Gastroesophageal sphincter (tissue), 4 donors: ENCODE measurements at regions not wholly inside any gene's neighbourhood (a gene's known extent, or its start where the extent isn't known, plus 50 kb on each side); places are given as distances from the start of the nearest gene placed in this dataset.

Experiments
- ATAC-seq: fragments of 150-250 bp; one replicate; pipeline ENCODE4 v1.9.1; 2016; ENCODE audit warnings: mild to moderate bottlenecking, moderate library complexity
- H3K27ac ChIP-seq, 4 donors: fragments of 200-600 bp; sonication (generic) in 3 of 4; 1 replicate in 3 of 4; 2 replicates in 1 of 4; pipeline ENCODE4 v1.5.1; 2016 to 2019
- H3K27me3 ChIP-seq: fragments of 200-600 bp; sonication (generic); one replicate; pipeline ENCODE4 v1.5.1; 2019
- H3K36me3 ChIP-seq, 2 donors: fragments of 200-600 bp; sonication (generic); one replicate each; pipeline ENCODE4 v1.5.1; 2019; ENCODE audit warnings: control low read depth in 1 of 2
- H3K4me1 ChIP-seq, 3 donors: fragments of 200-600 bp; sonication (generic); 1 replicate in 2 of 3; 2 replicates in 1 of 3; pipeline ENCODE4 v1.5.1; 2016 to 2019; ENCODE audit warnings: control low read depth in 2 of 3
- H3K4me3 ChIP-seq, 2 donors: fragments of 200-600 bp; sonication (generic); one replicate each; pipeline ENCODE4 v1.5.1; 2019; ENCODE audit warnings: mild to moderate bottlenecking in 1 of 2, moderate library complexity in 1 of 2
- H3K9me3 ChIP-seq, 3 donors: fragments of 200-600 bp; sonication (generic); one replicate each; pipeline ENCODE4 v1.5.1; 2017 to 2019; ENCODE audit warnings: control low read depth in 2 of 3
- CTCF ChIP-seq, 4 experiments: fragments of 200-600 bp in 2 of 4; fragments of 450-650 bp in 2 of 4; sonication (generic) in 1 of 4; IDR thresholded peaks; one replicate each; pipeline ENCODE4 v1.5.1; 2017 to 2019; ENCODE audit warnings: antibody characterized with exemption in 4 of 4, mild to moderate bottlenecking in 2 of 4, moderate library complexity in 2 of 4
- EP300 ChIP-seq: sonication (generic); formaldehyde crosslinking; IDR thresholded peaks from one replicate; pipeline ENCODE4 v1.6.1; 2017; ENCODE audit warnings: antibody characterized with exemption, mild to moderate bottlenecking
- POLR2A ChIP-seq, 2 donors: fragments of 450-650 bp; IDR thresholded peaks; one replicate each; pipeline ENCODE4 v1.6.1; 2017; ENCODE audit warnings: antibody characterized with exemption in 2 of 2, mild to moderate bottlenecking in 2 of 2, moderate library complexity in 1 of 2
- POLR2AphosphoS5 ChIP-seq: sonication (generic); formaldehyde crosslinking; IDR thresholded peaks from one replicate; pipeline ENCODE4 v1.6.1; 2017; ENCODE audit warnings: antibody characterized with exemption
- WGBS, 2 donors: methylation state at CpG; one replicate each; pipeline ENCODE4 v1.1.5; 2018; ENCODE audit warnings: low coverage in 1 of 2; 5-methylcytosine and 5-hydroxymethylcytosine counted together

- WGBS, 2 donors: 75 to 79% methylated on average over 11 to 15 of the region's 16 CpGs
- no peak for ATAC-seq
These were observed 128.5 kb downstream of the QRSL1 start for GRCh38 chr6:106757722-106758467.

GRCh38 chr6:106757267-106757666 lies 127.9 kb downstream of the QRSL1 start:
- Histone ChIP-seq H3K9me3 (peaks cover 0 to 29% (median 0%) of the 10 kb centered on the region in 3 donors), H3K36me3 (no peaks in the 10 kb centered on the region), H3K27ac (no peak overlapping the region), H3K4me1 (no peaks in the 10 kb centered on the region), H3K27me3 (no peaks in the 10 kb centered on the region), H3K4me3 (no peak overlapping the region)
- ATAC-seq: no peak
- TF ChIP-seq POLR2A (IDR thresholded peaks at IDR 0.05): no peak
- TF ChIP-seq POLR2AphosphoS5: no peak
- no peak for TF ChIP-seq EP300
- no peak for TF ChIP-seq CTCF (IDR thresholded peaks at IDR 0.05)
- WGBS, 2 donors: 16 to 36% methylated on average over 2 of the region's 2 CpGs

More at GRCh38 chr6:106757722-106758467, 128.5 kb downstream of the QRSL1 start:
- no peak overlapping the region for H3K4me3 ChIP-seq
- no peak overlapping the region for H3K27ac ChIP-seq
- peaks cover 0 to 31% (median 0%) of the 10 kb centered on the region in 3 donors for H3K9me3 ChIP-seq
- no peak for TF ChIP-seq POLR2AphosphoS5
- TF ChIP-seq CTCF (IDR thresholded peaks at IDR 0.05): no peak
- no peak for TF ChIP-seq POLR2A (IDR thresholded peaks at IDR 0.05)
- no peak for TF ChIP-seq EP300
- H3K4me1 ChIP-seq: no peaks in the 10 kb centered on the region
- no peaks in the 10 kb centered on the region for H3K27me3 ChIP-seq
- H3K36me3 ChIP-seq: no peaks in the 10 kb centered on the region

- Histone ChIP-seq H3K9me3 (peaks cover 0 to 7% (median 0%) of the 10 kb centered on the region in 3 donors), H3K27me3 (no peaks in the 10 kb centered on the region), H3K4me3 (no peak overlapping the region), H3K36me3 (no peaks in the 10 kb centered on the region), H3K4me1 (no peaks in the 10 kb centered on the region), H3K27ac (no peak overlapping the region)
- 79 to 83% methylated on average over 4 to 5 of the region's 5 CpGs for WGBS, 2 donors
- TF ChIP-seq EP300: no peak
- no peak for TF ChIP-seq POLR2AphosphoS5
- TF ChIP-seq POLR2A (IDR thresholded peaks at IDR 0.05): no peak
- TF ChIP-seq CTCF (IDR thresholded peaks at IDR 0.05): no peak
- ATAC-seq: no peak
These were observed 124.8 kb downstream of the QRSL1 start for GRCh38 chr6:106754215-106754614.

DNA sequence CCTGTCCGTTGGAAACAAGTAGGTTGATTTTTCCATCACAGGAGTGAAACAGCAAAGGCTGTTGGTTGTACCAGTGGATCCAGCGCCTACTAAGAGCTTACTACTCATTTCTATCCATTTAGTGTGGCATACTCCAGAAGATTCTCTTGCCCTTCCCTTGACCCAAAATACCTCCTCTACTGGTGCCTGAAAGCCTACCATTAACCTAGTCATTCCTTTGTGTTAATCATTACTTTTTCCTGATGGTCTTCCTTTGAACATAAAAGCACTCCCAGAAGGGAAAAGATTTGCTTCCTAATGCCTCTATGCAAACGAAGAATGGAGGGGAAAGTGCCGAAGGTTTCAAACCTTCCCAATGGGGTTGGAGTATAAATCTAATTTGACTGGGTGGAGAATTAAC lies 123.3 kb downstream of the QRSL1 start:
- H3K27ac ChIP-seq: no peak overlapping the region
- no peak overlapping the region for H3K4me3 ChIP-seq
- ATAC-seq: no peak
- H3K9me3 ChIP-seq: no peaks in the 10 kb centered on the region
- H3K36me3 ChIP-seq: no peaks in the 10 kb centered on the region
- no peak for TF ChIP-seq EP300
- TF ChIP-seq POLR2A (IDR thresholded peaks at IDR 0.05): no peak
- no peak for TF ChIP-seq CTCF (IDR thresholded peaks at IDR 0.05)
- no peak for TF ChIP-seq POLR2AphosphoS5
- no peaks in the 10 kb centered on the region for H3K27me3 ChIP-seq
- 68 to 85% methylated on average over 3 to 4 of the region's 4 CpGs for WGBS, 2 donors
- no peaks in the 10 kb centered on the region for H3K4me1 ChIP-seq
